ENCODE measurements at regions not wholly inside any gene's neighbourhood (a gene's known extent, or its start where the extent isn't known, plus 50 kb on each side); places are given as distances from the start of the nearest gene placed in this dataset.
"Not testable (repeated sequence)": the region's sequence is repeated elsewhere in the genome, so short reads cannot be mapped to it uniquely, and the experiment has no call there.

GRCh38 chr4:173990126-173990868, 293.2 kb downstream of the FBXO8 start:
- H3K4me3 Mint-ChIP-seq: no peak overlapping the region
- peaks cover 5% of the 10 kb centered on the region for H3K27me3 Mint-ChIP-seq
- H3K4me1 Mint-ChIP-seq (ENCODE audit: low read depth): no peaks in the 10 kb centered on the region
- H3K9me3 Mint-ChIP-seq: no peaks in the 10 kb centered on the region
- H3K36me3 Mint-ChIP-seq (ENCODE audit: low read depth): no peaks in the 10 kb centered on the region
- DNase-seq: no peak
- no peak overlapping the region for H3K27ac Mint-ChIP-seq

- not testable (repeated sequence) for H3K27me3 Mint-ChIP-seq; H3K27ac Mint-ChIP-seq; H3K36me3 Mint-ChIP-seq (ENCODE audit: low read depth); H3K9me3 Mint-ChIP-seq; DNase-seq; H3K4me1 Mint-ChIP-seq (ENCODE audit: low read depth); H3K4me3 Mint-ChIP-seq
These were observed 319.9 kb downstream of the FBXO8 start for GRCh38 chr4:173963523-173963922.

- no peaks in the 10 kb centered on the region for H3K4me1 Mint-ChIP-seq (ENCODE audit: low read depth)
- H3K27me3 Mint-ChIP-seq: no peaks in the 10 kb centered on the region
- no peaks in the 10 kb centered on the region for H3K9me3 Mint-ChIP-seq
- H3K27ac Mint-ChIP-seq: no peak overlapping the region
- no peak overlapping the region for H3K4me3 Mint-ChIP-seq
- no peak for DNase-seq
- no peaks in the 10 kb centered on the region for H3K36me3 Mint-ChIP-seq (ENCODE audit: low read depth)
These were observed 323.1 kb downstream of the FBXO8 start for GRCh38 chr4:173960398-173960797.

- H3K4me1 Mint-ChIP-seq (ENCODE audit: low read depth): no peaks in the 10 kb centered on the region
- no peak for DNase-seq
These were observed 325.0 kb downstream of the FBXO8 start for GRCh38 chr4:173958445-173958844.

GRCh38 chr4:173943547-173943946, 339.9 kb downstream of the FBXO8 start:
- H3K27ac Mint-ChIP-seq: no peak overlapping the region
- no peaks in the 10 kb centered on the region for H3K36me3 Mint-ChIP-seq (ENCODE audit: low read depth)
- no peak for DNase-seq
- no peak overlapping the region for H3K4me3 Mint-ChIP-seq
- H3K4me1 Mint-ChIP-seq (ENCODE audit: low read depth): no peaks in the 10 kb centered on the region
- no peaks in the 10 kb centered on the region for H3K27me3 Mint-ChIP-seq
- no peaks in the 10 kb centered on the region for H3K9me3 Mint-ChIP-seq

More at GRCh38 chr4:173958445-173958844, 325.0 kb downstream of the FBXO8 start:
- H3K27ac Mint-ChIP-seq: no peak overlapping the region
- H3K9me3 Mint-ChIP-seq: no peaks in the 10 kb centered on the region
- H3K4me3 Mint-ChIP-seq: no peak overlapping the region
- no peaks in the 10 kb centered on the region for H3K36me3 Mint-ChIP-seq (ENCODE audit: low read depth)
- no peaks in the 10 kb centered on the region for H3K27me3 Mint-ChIP-seq

- H3K27me3 Mint-ChIP-seq: no peaks in the 10 kb centered on the region
- H3K27ac Mint-ChIP-seq: no peak overlapping the region
- no peak overlapping the region for H3K4me3 Mint-ChIP-seq
- no peaks in the 10 kb centered on the region for H3K4me1 Mint-ChIP-seq (ENCODE audit: low read depth)
- H3K36me3 Mint-ChIP-seq (ENCODE audit: low read depth): no peaks in the 10 kb centered on the region
- no peaks in the 10 kb centered on the region for H3K9me3 Mint-ChIP-seq
- DNase-seq: no peak
These were observed 343.3 kb downstream of the FBXO8 start for GRCh38 chr4:173940146-173940545.

- Mint-ChIP-seq H3K27ac (no peak overlapping the region), H3K36me3 (ENCODE audit: low read depth) (no peaks in the 10 kb centered on the region), H3K9me3 (no peaks in the 10 kb centered on the region), H3K27me3 (no peaks in the 10 kb centered on the region), H3K4me3 (no peak overlapping the region), H3K4me1 (ENCODE audit: low read depth) (no peaks in the 10 kb centered on the region)
- no peak for DNase-seq
These were observed 345.7 kb downstream of the FBXO8 start for GRCh38 chr4:173937631-173938270.

- no peaks in the 10 kb centered on the region for H3K9me3 Mint-ChIP-seq
- H3K36me3 Mint-ChIP-seq (ENCODE audit: low read depth): no peaks in the 10 kb centered on the region
- no peak for DNase-seq
- no peak overlapping the region for H3K27ac Mint-ChIP-seq
- no peaks in the 10 kb centered on the region for H3K27me3 Mint-ChIP-seq
- no peak overlapping the region for H3K4me3 Mint-ChIP-seq
- H3K4me1 Mint-ChIP-seq (ENCODE audit: low read depth): no peaks in the 10 kb centered on the region
These were observed 346.6 kb downstream of the FBXO8 start for GRCh38 chr4:173936861-173937260.

- Mint-ChIP-seq H3K27me3 (no peaks in the 10 kb centered on the region), H3K27ac (no peak overlapping the region), H3K36me3 (ENCODE audit: low read depth) (no peaks in the 10 kb centered on the region), H3K9me3 (no peaks in the 10 kb centered on the region), H3K4me3 (no peak overlapping the region), H3K4me1 (ENCODE audit: low read depth) (no peaks in the 10 kb centered on the region)
- no peak for DNase-seq
These were observed 347.7 kb downstream of the FBXO8 start for GRCh38 chr4:173935622-173936405.

- no peaks in the 10 kb centered on the region for H3K27me3 Mint-ChIP-seq
- no peak for DNase-seq
- H3K4me3 Mint-ChIP-seq: no peak overlapping the region
- H3K27ac Mint-ChIP-seq: no peak overlapping the region
- no peaks in the 10 kb centered on the region for H3K36me3 Mint-ChIP-seq (ENCODE audit: low read depth)
- no peaks in the 10 kb centered on the region for H3K9me3 Mint-ChIP-seq
- no peaks in the 10 kb centered on the region for H3K4me1 Mint-ChIP-seq (ENCODE audit: low read depth)
These were observed 348.4 kb downstream of the FBXO8 start for GRCh38 chr4:173934933-173935620.

- DNase-seq: no peak
- no peaks in the 10 kb centered on the region for H3K4me1 Mint-ChIP-seq (ENCODE audit: low read depth)
- no peaks in the 10 kb centered on the region for H3K36me3 Mint-ChIP-seq (ENCODE audit: low read depth)
- no peak overlapping the region for H3K27ac Mint-ChIP-seq
- H3K27me3 Mint-ChIP-seq: no peaks in the 10 kb centered on the region
- no peak overlapping the region for H3K4me3 Mint-ChIP-seq
- no peaks in the 10 kb centered on the region for H3K9me3 Mint-ChIP-seq
These were observed 349.3 kb downstream of the FBXO8 start for GRCh38 chr4:173934201-173934600.

GRCh38 chr4:173932701-173933100, 350.8 kb downstream of the FBXO8 start:
- Mint-ChIP-seq H3K4me1 (ENCODE audit: low read depth) (no peaks in the 10 kb centered on the region), H3K36me3 (ENCODE audit: low read depth) (no peaks in the 10 kb centered on the region), H3K27me3 (no peaks in the 10 kb centered on the region), H3K9me3 (no peaks in the 10 kb centered on the region), H3K27ac (no peak overlapping the region), H3K4me3 (no peak overlapping the region)
- no peak for DNase-seq

- H3K4me1 Mint-ChIP-seq (ENCODE audit: low read depth): no peaks in the 10 kb centered on the region
- no peak for DNase-seq
- no peak overlapping the region for H3K4me3 Mint-ChIP-seq
- no peaks in the 10 kb centered on the region for H3K9me3 Mint-ChIP-seq
- H3K36me3 Mint-ChIP-seq (ENCODE audit: low read depth): no peaks in the 10 kb centered on the region
- H3K27ac Mint-ChIP-seq: no peak overlapping the region
- no peaks in the 10 kb centered on the region for H3K27me3 Mint-ChIP-seq
These were observed 353.0 kb downstream of the FBXO8 start for GRCh38 chr4:173930329-173930967.

- H3K4me1 Mint-ChIP-seq (ENCODE audit: low read depth): no peaks in the 10 kb centered on the region
- no peaks in the 10 kb centered on the region for H3K27me3 Mint-ChIP-seq
- no peaks in the 10 kb centered on the region for H3K36me3 Mint-ChIP-seq (ENCODE audit: low read depth)
- no peak overlapping the region for H3K27ac Mint-ChIP-seq
- no peak for DNase-seq
- no peaks in the 10 kb centered on the region for H3K9me3 Mint-ChIP-seq
- H3K4me3 Mint-ChIP-seq: no peak overlapping the region
These were observed 353.5 kb downstream of the FBXO8 start for GRCh38 chr4:173929921-173930320.
